K562 (cell line): ENCODE measurements at regions not wholly inside any gene's neighbourhood (a gene's known extent, or its start where the extent isn't known, plus 50 kb on each side); places are given as distances from the start of the nearest gene placed in this dataset.
A peak's percentile ranks its signal among the peaks of the same experiment; 100 is the strongest.

Source experiments
- ATAC-seq: fragments of 200-7000 bp; cut with Tn5 transposase; 3 replicates; pipeline ENCODE4 v1.9.1; 2020; ENCODE audit warnings: moderate library complexity
- BruUV-seq: library from RNA; stranded (reverse); fragments of 400-500 nt; replicated peaks from 2 replicates; lab custom pipeline; 2021; lab: Mats Ljungman, UMichigan
- CTCF ChIA-PET: fragments of 300-600 bp; formaldehyde crosslinking; extraction: SDS; loops from one replicate; lab custom pipeline; 2021; ENCODE audit warnings: low intra/inter-chr PET ratio; lab: Yijun Ruan, JAX
- POLR2A ChIA-PET: fragments of 300-600, 350-650 bp; sonication (Branson Sonifier 250); formaldehyde crosslinking; extraction: SDS; loops from one replicate; lab custom pipeline; 2021; ENCODE audit warnings: antibody characterized with exemption, inconsistent platforms; lab: Yijun Ruan, JAX
- DNase-seq, 4 experiments: peaks; one replicate each; pipeline versions ENCODE4 v3.0.0 to v3.0.0-alpha.2; 2011 to 2018; ENCODE audit warnings: low spot score in 3 of 4, mixed read lengths in 3 of 4; ENCODE audit errors: extremely low read depth in 1 of 4
- FAIRE-seq: peaks from 2 replicates; lab custom pipeline; 2011; peaks lifted over from hg19 to GRCh38; lab: Jason Lieb, UNC
- H2AFZ ChIP-seq: 2 replicates; pipeline ENCODE4 v1.6.0; 2011; ENCODE audit warnings: low read depth, low read length, control low read depth, inconsistent platforms
- H3K27ac ChIP-seq: fragments of 200-600 bp; 3 replicates; pipeline ENCODE4 v1.8.0; 2011; ENCODE audit warnings: low read depth, mild to moderate bottlenecking, control low read depth, inconsistent platforms, low read length, moderate library complexity, mixed read lengths; ENCODE audit errors: extremely low read depth
- H3K27me3 ChIP-seq, 2 experiments: fragments of 300-600 bp in 1 of 2; 2 replicates in 1 of 2; 3 replicates in 1 of 2; pipeline versions ENCODE4 v1.6.0 to v1.8.0; 2011; ENCODE audit warnings: inconsistent platforms in 2 of 2, low read length in 2 of 2, mild to moderate bottlenecking in 1 of 2, mixed read lengths in 1 of 2, moderate library complexity in 1 of 2; ENCODE audit not compliant: control insufficient read depth in 2 of 2, insufficient read depth in 2 of 2
- H3K36me3 ChIP-seq: fragments of 300-600 bp; 3 replicates; pipeline ENCODE4 v1.8.0; 2011; ENCODE audit warnings: mild to moderate bottlenecking, low read length, inconsistent platforms; ENCODE audit not compliant: control insufficient read depth, insufficient read depth
- H3K4me1 ChIP-seq, 2 experiments: fragments of 200-600 bp in 1 of 2; replicated peaks in 1 of 2; 2 replicates in 1 of 2; 3 replicates in 1 of 2; pipeline versions ENCODE4 v1.5.1 to v1.8.0; 2011; ENCODE audit warnings: inconsistent platforms in 2 of 2, low read length in 2 of 2, mild to moderate bottlenecking in 1 of 2, mixed read lengths in 1 of 2, moderate library complexity in 1 of 2; ENCODE audit not compliant: control insufficient read depth in 2 of 2, insufficient read depth in 2 of 2
- H3K4me2 ChIP-seq: 2 replicates; pipeline ENCODE4 v1.6.1; 2011; ENCODE audit warnings: low read length, control low read depth, inconsistent platforms, mixed read lengths; ENCODE audit not compliant: insufficient read depth
- H3K4me3 ChIP-seq: fragments of 200-600 bp; sonication (generic), shearing (Covaris generic); 2 replicates; pipeline ENCODE4 v1.5.1; 2016; ENCODE audit warnings: control low read depth, inconsistent platforms
- H3K79me2 ChIP-seq: fragments of 200-600 bp; 3 replicates; pipeline ENCODE4 v1.8.0; 2011; ENCODE audit warnings: low read length, inconsistent platforms; ENCODE audit not compliant: control insufficient read depth, insufficient read depth
- H3K9ac ChIP-seq, 2 experiments: 2 replicates each; pipeline versions ENCODE4 v1.6.0 to v1.6.1; 2011; ENCODE audit warnings: low read depth in 2 of 2, low read length in 2 of 2, control low read depth in 1 of 2, inconsistent platforms in 1 of 2, mild to moderate bottlenecking in 1 of 2, mixed read lengths in 1 of 2; ENCODE audit not compliant: insufficient read depth in 1 of 2
- H3K9me1 ChIP-seq: one replicate; pipeline ENCODE4 v1.6.0; 2011; ENCODE audit warnings: inconsistent platforms, mild to moderate bottlenecking, low read length, moderate library complexity; ENCODE audit not compliant: control insufficient read depth, insufficient read depth
- H3K9me3 ChIP-seq: replicated peaks from 2 replicates; pipeline ENCODE4 v1.5.1; 2011; ENCODE audit warnings: low read depth, low read length, inconsistent platforms; ENCODE audit not compliant: control insufficient read depth, insufficient read depth
- H4K20me1 ChIP-seq: replicated peaks from 2 replicates; pipeline ENCODE4 v1.6.1; 2011; ENCODE audit warnings: low read length, inconsistent platforms, mixed read lengths; ENCODE audit not compliant: control insufficient read depth, insufficient read depth
- BRF2 ChIP-seq: IDR thresholded peaks from 3 replicates; pipeline ENCODE4 v1.6.1; 2011; ENCODE audit warnings: borderline replicate concordance, mild to moderate bottlenecking; ENCODE audit not compliant: insufficient read length, insufficient read depth
- CHD1 ChIP-seq: fragments of 200-600 bp; sonication (generic); IDR thresholded peaks from one replicate; pipeline ENCODE4 v1.6.1; 2012; ENCODE audit warnings: mild to moderate bottlenecking, moderate library complexity, low read length, inconsistent platforms
- KDM2B ChIP-seq: fragments of 250-450 bp; sonication (Bioruptor Pico); IDR thresholded peaks from 2 replicates; pipeline ENCODE4 v1.8.0; 2021; ENCODE audit warnings: mild to moderate bottlenecking, moderate library complexity
- PHB ChIP-seq: fragments of 250-450 bp; sonication (Bioruptor Pico); IDR thresholded peaks from 2 replicates; pipeline ENCODE4 v1.5.0; 2021
- RBBP5 ChIP-seq: fragments of 200-600 bp; sonication (generic); IDR thresholded peaks from 2 replicates; pipeline ENCODE4 v1.6.1; 2012; ENCODE audit warnings: borderline replicate concordance, mild to moderate bottlenecking, low read length, control low read depth, inconsistent platforms; ENCODE audit not compliant: insufficient read depth, poor library complexity, severe bottlenecking
- SMARCE1 ChIP-seq: fragments of 450-650 bp; IDR thresholded peaks from 2 replicates; pipeline ENCODE4 v1.7.1; 2016; ENCODE audit warnings: mild to moderate bottlenecking
- SUPT5H ChIP-seq: fragments of 450-650 bp; IDR thresholded peaks from 2 replicates; pipeline ENCODE4 v1.6.1; 2016
- TAF15 ChIP-seq: fragments of 200-400 bp; formaldehyde crosslinking; IDR thresholded peaks from 2 replicates; pipeline ENCODE4 v1.6.1; 2017; ENCODE audit warnings: mild to moderate bottlenecking, low read depth, low read length, moderate library complexity
- ZBTB2 ChIP-seq: fragments of 450-650 bp; IDR thresholded peaks from 2 replicates; pipeline ENCODE4 v1.6.1; 2016; ENCODE audit warnings: antibody characterized with exemption
- ZNF124 ChIP-seq: sonication (generic); formaldehyde crosslinking; IDR thresholded peaks from 2 replicates; pipeline ENCODE4 v1.8.1; 2022; ENCODE audit warnings: missing genetic modification reagents
- ZNF449 ChIP-seq: fragments of 250-450 bp; sonication (Bioruptor Pico); IDR thresholded peaks from 2 replicates; pipeline ENCODE4 v1.8.0; 2022; ENCODE audit warnings: moderate library complexity, mild to moderate bottlenecking, inconsistent platforms
- ZNF644 ChIP-seq: fragments of 200-800 bp; sonication (Bioruptor generic); IDR thresholded peaks from 2 replicates; pipeline ENCODE4 v1.6.1; 2016; ENCODE audit warnings: low read depth, missing genetic modification characterization, missing compliant biosample characterization
- ZNF75A ChIP-seq: fragments of 450-650 bp; formaldehyde crosslinking; IDR thresholded peaks from 2 replicates; pipeline ENCODE4 v1.4.0; 2020; ENCODE audit warnings: mild to moderate bottlenecking
- WGBS: fragments of 100-300 bp; shearing (Covaris generic); methylation state at CpG from one replicate; pipeline ENCODE4 v1.1.6; 2016; ENCODE audit warnings: low coverage, mixed read lengths; ENCODE audit not compliant: insufficient coverage; ENCODE audit errors: missing lambda C conversion rate; 5-methylcytosine and 5-hydroxymethylcytosine counted together
- in situ Hi-C: fragments of 300-500 bp; cut with MboI; formaldehyde crosslinking; loops from 4 replicates; pipeline ENCODE4 v1.15.0; 2018; ENCODE audit warnings: inconsistent platforms, mixed read lengths
- intact Hi-C: fragments of 100-400 bp; cut with micrococcal nuclease; formaldehyde crosslinking; loops from 2 replicates; pipeline ENCODE4 v1.14.2; 2022
- TF ChIP-seq, protein P1 (sequence below): fragments of 250-450 bp; sonication (Bioruptor Pico); IDR thresholded peaks from 2 replicates; pipeline ENCODE4 v1.4.0; 2020

- WGBS = 30% methylated on average over 2 of the region's 2 CpGs
- Histone ChIP-seq H3K4me3 (no peak overlapping the region), H2AFZ (peak overlapping the region; percentile 79), H3K27me3 (peaks cover 2 to 7% of the 10 kb centered on the region in 2 experiments; a peak in 3 of 5 replicates), H3K9me1 (no peaks in the 10 kb centered on the region), H3K9me3 (no peaks in the 10 kb centered on the region), H3K9ac (no peak overlapping the region), H3K79me2 (no peaks in the 10 kb centered on the region), H3K36me3 (no peaks in the 10 kb centered on the region), H3K4me1 (peaks cover 0 to 7% of the 10 kb centered on the region in 2 experiments; a peak in 2 of 5 replicates), H3K27ac (no peak overlapping the region), H4K20me1 (no peaks in the 10 kb centered on the region), H3K4me2 (peak overlapping the region; percentile 12; the same call in 1 of the 2 replicates)
- in situ Hi-C loops = no loop called here
- intact Hi-C loops = no loop called here
- FAIRE-seq (no peak), ATAC-seq (0 out of 3 replicates have a peak, but pooled peaks have one; percentile 28), DNase-seq (no peak)
- ChIA-PET POLR2A (no interaction called here), CTCF (no interaction called here)
- BruUV-seq = no TSS peak
- no peak for TF ChIP-seq ZNF644 (tag)
- TF ChIP-seq ZBTB2 = no peak
- TF ChIP-seq PHB (CRISPR knock-in tag) = no peak
- TF ChIP-seq, protein P1, sequence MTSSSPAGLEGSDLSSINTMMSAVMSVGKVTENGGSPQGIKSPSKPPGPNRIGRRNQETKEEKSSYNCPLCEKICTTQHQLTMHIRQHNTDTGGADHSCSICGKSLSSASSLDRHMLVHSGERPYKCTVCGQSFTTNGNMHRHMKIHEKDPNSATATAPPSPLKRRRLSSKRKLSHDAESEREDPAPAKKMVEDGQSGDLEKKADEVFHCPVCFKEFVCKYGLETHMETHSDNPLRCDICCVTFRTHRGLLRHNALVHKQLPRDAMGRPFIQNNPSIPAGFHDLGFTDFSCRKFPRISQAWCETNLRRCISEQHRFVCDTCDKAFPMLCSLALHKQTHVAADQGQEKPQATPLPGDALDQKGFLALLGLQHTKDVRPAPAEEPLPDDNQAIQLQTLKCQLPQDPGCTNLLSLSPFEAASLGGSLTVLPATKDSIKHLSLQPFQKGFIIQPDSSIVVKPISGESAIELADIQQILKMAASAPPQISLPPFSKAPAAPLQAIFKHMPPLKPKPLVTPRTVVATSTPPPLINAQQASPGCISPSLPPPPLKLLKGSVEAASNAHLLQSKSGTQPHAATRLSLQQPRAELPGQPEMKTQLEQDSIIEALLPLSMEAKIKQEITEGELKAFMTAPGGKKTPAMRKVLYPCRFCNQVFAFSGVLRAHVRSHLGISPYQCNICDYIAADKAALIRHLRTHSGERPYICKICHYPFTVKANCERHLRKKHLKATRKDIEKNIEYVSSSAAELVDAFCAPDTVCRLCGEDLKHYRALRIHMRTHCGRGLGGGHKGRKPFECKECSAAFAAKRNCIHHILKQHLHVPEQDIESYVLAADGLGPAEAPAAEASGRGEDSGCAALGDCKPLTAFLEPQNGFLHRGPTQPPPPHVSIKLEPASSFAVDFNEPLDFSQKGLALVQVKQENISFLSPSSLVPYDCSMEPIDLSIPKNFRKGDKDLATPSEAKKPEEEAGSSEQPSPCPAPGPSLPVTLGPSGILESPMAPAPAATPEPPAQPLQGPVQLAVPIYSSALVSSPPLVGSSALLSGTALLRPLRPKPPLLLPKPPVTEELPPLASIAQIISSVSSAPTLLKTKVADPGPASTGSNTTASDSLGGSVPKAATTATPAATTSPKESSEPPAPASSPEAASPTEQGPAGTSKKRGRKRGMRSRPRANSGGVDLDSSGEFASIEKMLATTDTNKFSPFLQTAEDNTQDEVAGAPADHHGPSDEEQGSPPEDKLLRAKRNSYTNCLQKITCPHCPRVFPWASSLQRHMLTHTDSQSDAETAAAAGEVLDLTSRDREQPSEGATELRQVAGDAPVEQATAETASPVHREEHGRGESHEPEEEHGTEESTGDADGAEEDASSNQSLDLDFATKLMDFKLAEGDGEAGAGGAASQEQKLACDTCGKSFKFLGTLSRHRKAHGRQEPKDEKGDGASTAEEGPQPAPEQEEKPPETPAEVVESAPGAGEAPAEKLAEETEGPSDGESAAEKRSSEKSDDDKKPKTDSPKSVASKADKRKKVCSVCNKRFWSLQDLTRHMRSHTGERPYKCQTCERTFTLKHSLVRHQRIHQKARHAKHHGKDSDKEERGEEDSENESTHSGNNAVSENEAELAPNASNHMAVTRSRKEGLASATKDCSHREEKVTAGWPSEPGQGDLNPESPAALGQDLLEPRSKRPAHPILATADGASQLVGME = no peak
- TF ChIP-seq ZNF124 = no peak
- TF ChIP-seq KDM2B (CRISPR knock-in tag) = no peak
- no peak for TF ChIP-seq ZNF449 (CRISPR knock-in tag)
- TF ChIP-seq TAF15 = no peak
- TF ChIP-seq ZNF75A (CRISPR knock-in tag) = no peak
- no peak for TF ChIP-seq SUPT5H
- no peak for TF ChIP-seq BRF2
- no peak for TF ChIP-seq RBBP5
- TF ChIP-seq CHD1 = no peak
- TF ChIP-seq SMARCE1 = no peak
Observed at GRCh38 chr11:95337972-95338429, 107.0 kb upstream of the SESN3 start.
